Epidermal melanocyte (primary cell): ENCODE measurements at regions not wholly inside any gene's neighbourhood (a gene's known extent, or its start where the extent isn't known, plus 50 kb on each side); places are given as distances from the start of the nearest gene placed in this dataset.

ENCODE experiments used
- DNase-seq: peaks from one replicate; pipeline ENCODE4 v3.0.0; 2011; ENCODE audit warnings: low spot score; ENCODE audit not compliant: insufficient read length

DNA sequence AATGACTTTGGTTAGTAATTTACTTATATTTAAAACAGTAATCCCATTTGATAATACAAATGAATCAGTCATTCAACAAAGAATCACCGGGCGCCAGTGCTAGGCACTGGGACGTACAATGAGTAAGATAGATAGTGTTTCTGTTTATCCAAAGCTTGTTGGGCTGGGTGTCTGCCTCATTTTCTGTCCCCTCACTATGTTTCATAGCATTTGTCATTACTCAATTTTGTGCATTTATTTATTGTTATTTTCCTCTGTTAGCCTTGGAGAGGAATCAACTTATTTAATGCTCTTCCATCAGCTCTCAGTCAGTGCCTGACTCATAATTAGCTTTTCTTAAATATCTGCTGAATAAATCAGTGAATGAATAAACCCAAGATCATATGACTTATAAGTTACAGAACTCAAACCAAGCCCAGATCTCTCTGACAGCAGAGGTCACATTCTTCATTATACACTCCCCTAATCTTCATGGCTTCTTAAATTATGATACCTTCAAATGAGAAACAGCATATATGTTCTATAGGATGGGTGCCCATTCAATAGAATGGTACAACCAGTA, 86.2 kb downstream of the TSPAN8 start:
- DNase-seq: no peak

DNA sequence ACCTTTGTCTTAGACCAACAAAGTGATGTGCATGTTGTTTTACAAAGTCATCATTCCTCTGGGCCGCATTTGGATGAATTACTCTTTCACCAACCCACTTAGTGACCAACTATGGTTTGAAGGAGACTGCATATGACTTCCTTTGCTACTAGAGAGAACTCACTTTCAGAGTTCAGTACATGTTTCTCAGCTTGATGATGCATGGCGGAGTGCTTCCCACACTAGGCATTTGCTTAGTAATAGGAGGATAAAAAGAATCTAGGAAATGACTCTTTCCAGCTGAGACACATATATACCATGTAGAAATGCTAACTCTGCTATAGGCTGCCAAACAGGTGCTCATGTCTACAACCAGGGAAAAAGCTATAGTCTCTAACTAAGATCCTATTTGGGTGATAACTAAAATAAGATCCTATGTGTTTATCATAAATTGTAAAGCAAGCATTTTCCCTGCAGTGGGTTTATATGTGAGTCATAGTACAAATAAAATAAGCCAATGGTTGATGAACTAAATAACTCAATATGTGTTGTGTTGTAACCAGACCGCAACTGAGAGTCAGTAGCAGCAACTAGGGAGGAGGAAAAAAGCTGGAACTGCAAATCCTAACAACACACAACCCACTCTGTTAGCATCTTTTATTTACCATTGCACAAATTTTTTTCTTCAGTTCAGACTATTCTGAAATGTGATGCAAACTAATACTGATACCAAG, 87.2 kb downstream of the TSPAN8 start:
- DNase-seq: no peak

DNA sequence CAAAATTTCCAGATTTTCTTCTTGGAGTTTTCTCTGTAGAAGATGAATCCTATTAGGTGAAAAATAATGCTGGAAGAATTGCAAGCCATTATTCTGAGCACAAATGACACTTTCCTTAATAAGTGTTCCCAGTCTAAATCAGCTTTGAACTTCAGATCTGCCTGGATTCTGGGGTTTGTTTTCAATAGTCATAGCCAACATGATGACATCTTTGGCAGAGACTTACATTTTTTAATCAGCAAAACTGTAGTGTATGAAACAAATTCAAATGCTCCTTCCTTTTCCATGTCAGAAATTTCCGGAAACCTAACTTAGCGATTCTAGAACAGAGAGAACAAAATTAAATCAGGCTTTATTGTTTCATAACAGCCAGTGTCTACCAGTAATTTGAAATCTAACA, 88.5 kb downstream of the TSPAN8 start:
- no peak for DNase-seq

DNA sequence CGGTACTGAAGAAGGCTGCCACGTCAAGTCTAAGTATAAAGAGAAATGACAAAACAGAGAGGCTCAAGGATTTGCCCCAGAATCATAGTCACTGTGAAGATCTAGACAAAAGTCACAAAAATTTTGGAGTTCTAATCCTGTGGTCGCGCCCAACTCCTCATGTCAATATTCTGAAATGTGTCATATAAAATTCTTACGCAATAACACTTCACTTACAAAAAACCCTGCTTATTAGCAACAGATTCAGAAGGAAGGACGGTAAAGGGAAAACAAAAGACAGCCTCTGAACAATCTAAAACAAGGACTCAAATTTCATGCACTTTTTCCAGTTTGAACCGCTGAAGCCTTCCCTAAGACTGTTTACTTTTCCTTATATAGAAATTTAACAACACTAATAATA, 94.7 kb downstream of the TSPAN8 start:
- DNase-seq: no peak

DNA sequence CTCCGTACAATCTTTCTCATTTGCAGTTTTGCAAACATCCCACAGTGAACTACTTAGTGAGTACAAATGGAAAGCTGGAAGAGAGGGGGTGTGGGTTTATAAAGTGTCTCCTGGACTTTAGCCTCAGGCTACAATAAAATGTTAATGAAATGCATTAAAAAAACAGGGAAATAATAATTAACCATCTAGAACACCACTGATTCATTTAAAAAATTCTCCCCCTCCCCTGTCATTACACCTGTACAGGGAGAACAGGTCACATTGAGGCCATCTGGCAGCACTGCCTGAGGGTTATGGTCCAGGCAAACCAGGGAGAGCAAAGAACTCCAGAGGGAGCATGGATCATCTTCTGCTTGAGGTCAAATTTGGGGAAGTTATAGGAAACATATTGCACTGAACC, 96.3 kb downstream of the TSPAN8 start:
- no peak for DNase-seq

DNA sequence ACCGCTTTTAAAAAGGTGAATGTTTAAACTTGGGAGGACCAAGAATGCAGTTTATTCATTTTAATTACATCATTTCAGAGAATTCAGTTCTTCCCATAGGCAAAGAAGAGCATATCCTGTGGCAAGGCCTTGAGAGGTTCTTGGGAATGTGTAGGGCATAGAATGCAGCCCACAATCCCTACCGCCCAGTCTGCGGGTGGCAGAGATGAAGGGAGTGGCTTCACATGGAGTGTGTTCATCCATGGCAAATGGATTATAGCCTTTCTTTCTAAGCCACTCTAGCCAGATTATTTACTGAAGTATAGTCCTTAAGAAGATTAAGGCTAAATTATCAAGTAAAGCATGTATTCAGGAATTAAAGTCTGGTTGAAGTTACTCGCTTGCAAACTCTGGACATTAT, 97.4 kb downstream of the TSPAN8 start:
- no peak for DNase-seq

DNA sequence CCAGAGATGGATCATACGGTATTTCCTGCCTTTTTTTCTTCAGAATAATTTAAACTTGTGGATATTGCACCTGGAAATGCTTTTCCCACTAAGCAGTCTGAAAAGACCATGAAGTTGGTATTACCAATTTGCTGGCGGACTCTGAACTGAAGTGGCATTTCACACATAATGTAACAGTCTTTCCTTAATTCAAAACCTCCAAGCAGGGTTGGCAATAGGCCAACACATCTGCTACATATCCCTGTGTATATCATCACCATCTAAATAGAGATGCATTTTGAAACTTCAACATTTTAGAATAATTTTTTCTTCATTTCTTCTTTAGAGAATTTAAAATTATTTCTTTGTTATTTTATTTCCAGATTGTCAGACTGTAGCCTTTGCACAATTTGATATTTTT, 100.5 kb downstream of the TSPAN8 start:
- DNase-seq: no peak

DNA sequence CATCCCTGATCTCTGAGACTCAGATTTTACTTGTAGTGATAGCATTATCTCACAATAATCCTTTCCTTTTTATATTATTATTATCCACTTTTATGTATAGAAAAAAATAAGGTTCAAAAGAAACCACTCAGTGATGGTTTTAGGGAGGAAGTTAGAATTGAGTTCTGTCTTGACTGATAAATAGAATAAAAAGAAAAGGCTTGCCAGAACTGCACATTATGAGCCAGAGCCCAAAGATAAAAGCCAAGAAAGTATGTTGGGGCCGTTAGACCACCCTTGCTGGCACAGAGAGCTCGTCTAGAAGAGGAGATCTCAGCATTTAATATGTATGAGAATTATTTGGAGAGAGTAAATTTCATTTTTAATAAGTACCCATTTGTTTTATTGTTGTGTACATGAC, 103.2 kb downstream of the TSPAN8 start:
- no peak for DNase-seq

DNA sequence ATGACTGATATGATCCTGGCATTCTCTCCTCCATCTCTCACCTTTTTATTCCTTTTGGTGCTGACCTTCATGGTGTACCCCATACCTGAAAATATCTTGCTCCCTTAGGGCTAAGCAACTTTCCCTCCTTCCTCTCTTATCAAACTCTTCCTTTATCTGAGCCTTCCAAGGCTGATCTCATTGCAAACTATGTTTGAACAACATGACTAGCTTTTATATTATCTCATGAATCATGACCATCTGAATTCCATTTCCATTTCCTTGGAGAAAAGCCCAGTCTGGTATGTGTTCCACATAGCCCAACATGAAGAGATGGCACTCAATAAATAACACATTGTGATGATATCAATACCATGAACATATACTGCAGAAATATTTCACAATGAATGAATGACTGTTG, 111.6 kb downstream of the TSPAN8 start:
- no peak for DNase-seq

DNA sequence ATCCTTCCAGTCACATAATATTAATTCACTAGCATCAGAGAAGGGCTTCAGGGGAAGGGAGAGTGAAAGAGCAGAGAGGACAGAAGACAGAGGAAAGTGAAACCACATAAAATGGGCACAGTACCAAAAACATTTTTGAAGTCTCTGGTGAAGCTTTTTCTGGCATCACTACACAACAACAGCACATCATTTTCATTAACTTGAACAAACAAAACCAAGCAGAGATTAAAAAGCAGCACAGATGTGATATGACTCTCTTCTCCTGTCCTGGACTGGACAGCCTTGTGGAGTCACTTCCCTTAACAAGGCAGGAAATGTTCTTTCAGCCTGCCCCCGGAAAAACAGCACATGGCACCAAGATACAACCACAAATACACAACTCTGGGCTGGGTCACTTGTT, 112.0 kb downstream of the TSPAN8 start:
- no peak for DNase-seq

DNA sequence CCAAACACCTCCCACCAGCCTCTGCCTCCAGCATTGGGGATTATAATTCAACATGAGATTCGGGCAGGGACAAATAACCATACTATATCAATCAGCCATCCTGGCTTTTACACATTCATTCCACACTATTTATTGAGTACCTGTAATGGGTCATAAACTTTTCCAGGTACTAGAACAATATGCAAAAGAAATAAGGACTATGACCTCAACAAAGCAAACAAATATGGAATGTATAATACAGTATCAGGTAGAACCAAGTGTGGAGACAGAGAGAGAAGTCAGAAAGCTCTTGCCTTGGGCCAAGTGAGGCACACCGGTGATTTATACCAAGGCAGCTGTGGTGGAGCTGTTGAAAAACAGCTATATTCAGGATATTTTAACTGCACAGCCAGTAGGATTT, 116.3 kb downstream of the TSPAN8 start:
- no peak for DNase-seq

DNA sequence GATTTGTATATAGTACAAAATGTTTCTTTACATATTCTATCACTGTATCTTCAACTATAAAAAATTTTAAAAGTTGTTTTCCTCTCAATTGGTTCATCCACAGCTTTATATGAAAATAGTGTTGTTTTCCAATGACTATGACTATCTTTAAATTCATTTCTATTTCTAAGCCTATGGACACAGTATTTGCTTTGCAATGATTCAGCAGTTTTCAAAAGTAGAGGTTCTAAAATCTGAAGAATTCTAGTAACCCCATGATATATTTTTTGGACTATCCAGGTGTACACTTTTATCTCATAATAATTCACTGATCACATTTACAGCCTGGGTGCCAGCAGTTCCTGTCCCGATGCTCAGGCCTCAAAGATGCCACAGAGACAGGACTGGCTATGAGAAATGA, 118.4 kb upstream of the PTPRR start:
- DNase-seq: no peak

DNA sequence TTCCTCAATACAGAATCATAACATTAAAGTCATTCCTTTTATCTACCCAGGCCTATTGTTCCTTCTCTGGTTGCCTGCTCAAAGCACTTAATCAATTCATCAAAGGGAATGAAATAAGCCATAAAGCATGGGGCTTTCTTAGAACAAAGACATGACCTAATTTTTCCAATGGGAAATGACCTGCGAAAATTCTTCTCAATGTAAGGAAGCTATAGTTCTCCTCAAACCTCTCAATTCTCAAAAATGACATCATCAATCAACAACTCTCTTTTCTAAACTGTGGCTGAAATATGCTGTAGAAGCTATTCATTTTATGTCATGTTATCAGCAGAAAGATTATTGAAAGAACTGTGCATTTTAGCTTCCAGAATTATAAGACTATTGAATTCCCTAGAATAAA, 116.0 kb upstream of the PTPRR start:
- DNase-seq: no peak

DNA sequence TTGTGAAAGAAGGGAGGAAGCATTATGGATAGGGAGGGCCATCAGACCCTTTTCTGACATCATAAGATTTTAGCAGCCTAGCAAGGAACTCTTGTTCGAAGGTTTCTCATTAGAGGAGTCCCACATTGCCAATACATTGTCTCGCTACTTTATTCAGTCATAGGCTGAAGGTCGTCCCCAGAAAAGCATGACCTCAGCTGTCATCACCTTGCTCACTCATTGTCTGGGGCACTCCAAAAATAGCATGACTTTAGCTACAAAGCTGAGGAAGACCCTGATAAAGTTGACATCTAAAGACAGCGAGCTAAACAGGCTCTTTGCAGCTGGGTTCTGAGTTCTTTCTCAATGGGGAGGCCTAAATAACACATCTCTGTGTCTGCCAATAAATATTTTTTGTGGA, 112.4 kb upstream of the PTPRR start:
- DNase-seq: no peak

DNA sequence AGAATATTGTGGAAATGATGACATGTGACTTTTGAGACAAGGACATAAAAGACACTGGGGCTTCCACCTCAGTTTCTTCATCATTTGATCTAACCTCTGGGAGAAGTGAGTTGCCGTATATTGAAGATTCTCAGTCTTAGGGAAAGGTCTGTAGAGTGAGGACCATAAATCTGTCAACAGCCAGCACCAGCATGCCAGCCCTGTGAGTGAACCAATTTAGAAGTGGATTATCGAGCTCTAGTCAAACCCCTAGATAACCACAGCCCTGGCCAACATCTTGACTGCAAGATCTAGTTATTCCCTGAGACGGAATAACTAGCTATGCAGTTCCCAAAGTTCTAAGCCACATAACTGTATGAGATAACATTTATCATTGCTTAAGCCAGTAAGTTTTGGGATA, 108.8 kb upstream of the PTPRR start:
- DNase-seq: no peak

DNA sequence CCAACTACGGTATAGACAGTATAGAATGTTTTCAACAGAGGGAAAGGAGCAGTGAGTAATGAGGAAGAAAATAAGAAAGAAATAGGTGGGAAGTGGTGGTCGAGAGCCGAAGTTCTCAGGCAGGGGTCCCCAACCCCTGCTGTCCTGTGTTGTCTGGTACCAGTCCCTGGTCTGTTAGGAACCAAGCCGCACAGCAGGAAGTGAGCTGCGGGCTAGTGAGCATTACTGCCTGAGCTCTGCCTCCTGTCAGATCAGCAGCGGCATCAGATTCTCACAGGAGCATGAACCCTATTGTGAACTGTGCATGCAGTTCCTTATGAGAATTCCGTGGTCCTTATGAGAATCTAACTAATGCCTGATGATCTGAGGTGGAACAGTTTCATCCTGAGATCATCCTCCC, 107.3 kb upstream of the PTPRR start:
- no peak for DNase-seq

DNA sequence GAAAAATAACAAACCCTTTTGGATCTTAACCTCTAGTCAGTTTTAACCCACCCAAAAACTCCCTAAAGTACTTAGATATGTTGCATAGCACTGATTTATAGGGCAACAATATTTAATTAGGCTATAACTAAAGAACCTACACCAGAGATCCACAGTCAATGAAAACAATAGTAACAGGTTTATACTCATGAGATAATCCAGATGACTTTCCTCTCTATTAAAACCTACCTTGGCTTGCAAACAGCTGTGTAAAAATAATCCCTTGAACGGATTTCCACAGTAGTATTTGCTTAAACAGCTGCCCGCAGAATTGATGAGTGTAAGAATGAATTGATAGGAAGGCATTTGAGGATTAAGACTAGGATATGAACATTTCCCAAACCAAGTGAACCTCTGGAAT, 104.3 kb upstream of the PTPRR start:
- DNase-seq: no peak

DNA sequence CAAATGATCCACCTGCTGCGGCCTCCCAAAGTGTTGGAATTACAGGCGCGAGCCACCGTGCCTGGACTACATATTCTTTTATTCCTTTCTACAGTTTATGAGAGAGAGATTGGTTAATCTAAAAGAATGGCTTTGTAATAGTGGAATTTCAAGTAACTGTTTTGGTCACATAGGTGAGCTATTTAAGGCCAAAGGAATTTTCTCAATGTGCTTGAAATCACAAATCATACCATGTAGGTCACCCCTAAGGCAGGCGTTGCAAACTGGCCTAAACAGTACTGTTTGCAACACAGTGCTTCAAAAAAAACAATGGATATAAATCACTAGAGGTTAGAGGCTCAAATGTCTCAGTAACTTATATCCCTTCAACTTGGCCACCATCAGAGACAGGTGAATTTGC, 103.7 kb upstream of the PTPRR start:
- no peak for DNase-seq

DNA sequence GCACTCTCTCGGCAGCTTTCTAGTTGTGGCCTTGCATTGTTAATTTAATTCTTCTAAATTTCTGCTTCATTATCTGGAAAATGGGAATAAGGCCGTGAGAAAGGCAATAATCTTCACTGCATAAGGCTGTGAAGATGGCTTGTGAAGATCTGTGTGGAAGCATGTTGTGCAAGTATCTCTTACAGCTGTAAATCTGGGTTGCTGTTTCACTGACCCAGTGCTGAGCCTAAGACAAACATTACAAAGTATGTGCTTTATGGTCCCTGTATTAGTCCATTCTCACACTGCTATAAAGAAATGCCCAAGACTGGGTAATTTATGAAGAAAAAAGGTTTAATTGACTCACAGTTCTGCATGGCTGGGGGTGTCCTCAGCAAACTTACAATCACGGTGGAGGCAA, 101.0 kb upstream of the PTPRR start:
- DNase-seq: no peak

DNA sequence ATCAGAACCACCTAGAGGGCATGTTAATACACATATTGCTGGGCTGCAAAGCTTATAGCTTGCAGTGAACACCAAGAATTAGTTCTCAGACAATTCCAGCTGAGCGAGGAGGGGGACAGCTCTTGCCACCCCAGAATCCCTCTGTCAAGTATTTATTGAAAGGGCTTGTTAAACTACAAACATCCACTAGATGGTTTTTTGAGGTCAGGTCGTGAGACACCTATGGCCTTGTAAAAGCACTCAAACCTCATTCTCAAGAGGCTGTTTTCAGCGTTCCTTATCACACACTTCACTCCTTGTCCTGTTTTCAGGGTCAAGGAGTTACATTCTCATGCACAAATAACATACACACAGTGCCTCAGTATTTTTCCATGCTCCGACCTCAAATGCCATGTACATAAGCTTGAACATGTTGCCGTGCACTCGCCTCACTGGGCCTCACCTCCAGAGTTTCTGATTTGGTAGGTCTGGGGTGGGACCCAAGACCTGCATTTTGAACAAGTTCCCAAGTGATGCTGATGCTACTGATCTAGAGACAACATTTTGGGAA, 98.8 kb upstream of the PTPRR start:
- no peak for DNase-seq

DNA sequence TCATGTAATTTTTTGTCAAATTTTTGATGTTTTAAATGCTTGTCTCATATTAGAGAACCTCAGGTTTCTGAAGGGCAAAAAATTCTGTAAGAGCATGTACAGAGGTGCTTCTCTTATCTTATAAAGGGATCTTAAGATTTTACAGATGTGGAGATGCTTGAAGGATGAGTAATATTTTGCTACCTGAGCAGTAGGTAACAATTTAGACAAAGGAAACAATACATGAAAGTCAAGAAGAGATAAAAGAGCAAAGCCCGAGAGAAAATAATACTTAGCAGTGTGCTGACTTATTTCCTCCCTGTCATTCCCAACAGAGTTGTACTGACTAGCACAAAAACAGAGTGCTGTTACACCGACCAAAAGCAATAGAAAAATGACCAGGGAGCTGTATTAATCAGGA, 98.1 kb upstream of the PTPRR start:
- DNase-seq: no peak

DNA sequence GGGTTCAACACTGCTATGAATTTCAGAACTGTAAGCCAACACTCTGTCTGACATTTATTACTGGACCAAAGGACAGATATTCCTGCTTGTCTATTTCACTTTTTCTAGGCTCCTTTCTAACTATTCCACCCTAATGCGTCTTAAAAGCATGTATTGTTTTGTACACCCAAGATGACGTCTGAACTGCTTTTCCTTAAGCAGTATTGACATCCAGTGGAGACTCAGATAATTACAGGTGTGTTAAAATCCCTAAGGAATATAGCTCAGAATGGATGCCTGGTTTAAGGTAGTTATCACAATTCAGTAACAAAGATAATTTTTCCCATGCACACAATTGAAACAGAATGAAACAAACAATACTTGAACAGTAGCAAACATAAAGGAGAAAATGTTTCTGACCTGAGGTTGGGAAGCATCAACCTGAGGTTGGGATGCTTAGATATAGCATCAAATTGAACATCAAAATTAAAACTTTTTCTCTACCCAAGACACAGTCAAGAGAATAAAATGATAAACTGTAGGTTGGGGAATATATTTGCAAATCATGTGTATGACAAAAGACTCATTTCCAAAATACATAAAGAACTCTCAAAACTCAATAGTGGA, 93.7 kb upstream of the PTPRR start:
- no peak for DNase-seq

DNA sequence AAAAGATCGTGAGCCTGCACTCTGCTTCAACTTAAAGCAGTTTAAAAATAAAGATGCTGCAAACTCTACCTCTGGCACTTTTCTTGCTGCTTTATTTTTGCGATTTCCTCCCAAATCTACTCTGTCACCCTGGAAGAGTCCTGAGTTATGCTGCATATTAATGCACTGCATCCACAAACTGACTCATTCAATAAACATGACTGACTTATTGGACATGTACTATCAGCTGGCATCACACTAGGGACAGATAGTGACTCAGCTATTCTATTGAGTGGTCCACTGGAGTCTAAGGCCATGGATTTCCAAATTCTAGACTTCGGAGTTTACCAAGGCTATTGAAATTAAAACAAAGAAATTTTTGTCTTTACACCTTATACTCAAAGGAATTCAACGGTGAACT, 90.7 kb upstream of the PTPRR start:
- DNase-seq: no peak
